Fibroblast of the conjunctiva (primary cell): ENCODE measurements at regions not wholly inside any gene's neighbourhood (a gene's known extent, or its start where the extent isn't known, plus 50 kb on each side); places are given as distances from the start of the nearest gene placed in this dataset.
"Not testable (repeated sequence)": the region's sequence is repeated elsewhere in the genome, so short reads cannot be mapped to it uniquely, and the experiment has no call there.

ENCODE experiments used
- DNase-seq: peaks from one replicate; pipeline ENCODE4 v3.0.0-alpha.2; 2010; ENCODE audit warnings: low read depth

- no peak for DNase-seq
Observed at GRCh38 chr3:74415731-74416130, 198.7 kb downstream of the CNTN3 start.

- no peak for DNase-seq
Observed at GRCh38 chr3:74413547-74414241, 200.8 kb downstream of the CNTN3 start.

GRCh38 chr3:74410276-74410941, 204.1 kb downstream of the CNTN3 start:
- no peak for DNase-seq

GRCh38 chr3:74409066-74409465, 205.4 kb downstream of the CNTN3 start:
- no peak for DNase-seq

- no peak for DNase-seq
Observed at GRCh38 chr3:74403307-74403706, 211.2 kb downstream of the CNTN3 start.

- no peak for DNase-seq
Observed at GRCh38 chr3:74402821-74403220, 211.6 kb downstream of the CNTN3 start.

GRCh38 chr3:74393426-74393825, 221.0 kb downstream of the CNTN3 start:
- DNase-seq: no peak

GRCh38 chr3:74390121-74390877, 224.2 kb downstream of the CNTN3 start:
- DNase-seq: no peak

- DNase-seq: no peak
Observed at GRCh38 chr3:74387111-74387735, 227.2 kb downstream of the CNTN3 start.

- DNase-seq: no peak
Observed at GRCh38 chr3:74384159-74384558, 230.3 kb downstream of the CNTN3 start.

- no peak for DNase-seq
Observed at GRCh38 chr3:74377669-74378068, 236.8 kb downstream of the CNTN3 start.

- DNase-seq: not testable (repeated sequence)
Observed at GRCh38 chr3:74376323-74376722, 238.1 kb downstream of the CNTN3 start.

- DNase-seq: no peak
Observed at GRCh38 chr3:74375653-74376052, 238.8 kb downstream of the CNTN3 start.

- DNase-seq: no peak
Observed at GRCh38 chr3:74372743-74373142, 241.7 kb downstream of the CNTN3 start.

GRCh38 chr3:74370342-74370741, 244.1 kb downstream of the CNTN3 start:
- DNase-seq: no peak

GRCh38 chr3:74366331-74366730, 248.1 kb downstream of the CNTN3 start:
- no peak for DNase-seq

- DNase-seq: no peak
Observed at GRCh38 chr3:74363346-74363745, 251.1 kb downstream of the CNTN3 start.

- DNase-seq: no peak
Observed at GRCh38 chr3:74360406-74360805, 254.1 kb downstream of the CNTN3 start.

- no peak for DNase-seq
Observed at GRCh38 chr3:74357881-74358280, 256.6 kb downstream of the CNTN3 start.

GRCh38 chr3:74353039-74353438, 261.4 kb downstream of the CNTN3 start:
- no peak for DNase-seq

- no peak for DNase-seq
Observed at GRCh38 chr3:74352166-74352565, 262.3 kb downstream of the CNTN3 start.

GRCh38 chr3:74351213-74351612, 263.2 kb downstream of the CNTN3 start:
- DNase-seq: no peak

GRCh38 chr3:74349015-74349414, 265.4 kb downstream of the CNTN3 start:
- no peak for DNase-seq
